ENCODE measurements at regions not wholly inside any gene's neighbourhood (a gene's known extent, or its start where the extent isn't known, plus 50 kb on each side); places are given as distances from the start of the nearest gene placed in this dataset.

GRCh38 chr15:70447521-70447920 lies 315.8 kb downstream of the UACA start (continued):
- no peak for TF ChIP-seq ASH2L (IDR thresholded peaks at IDR 0.05; ENCODE audit: low read length)
- no peak for TF ChIP-seq BCL11A (IDR thresholded peaks at IDR 0.05; ENCODE audit: low read depth in 2 of 2, low read length in 2 of 2)
- TF ChIP-seq TEAD4 (IDR thresholded peaks at IDR 0.05; ENCODE audit: low read depth, low read length), result no peak
- no peak for TF ChIP-seq SP1 (IDR thresholded peaks at IDR 0.05; ENCODE audit: low read depth, low read length)
- TF ChIP-seq MAFK (IDR thresholded peaks at IDR 0.05; ENCODE audit: low read depth, low read length), result no peak

All from H1 (cell line).